PFSK-1 (cell line): ENCODE measurements at regions not wholly inside any gene's neighbourhood (a gene's known extent, or its start where the extent isn't known, plus 50 kb on each side); places are given as distances from the start of the nearest gene placed in this dataset.

Source experiments
- POLR2AphosphoS5 ChIP-seq: IDR thresholded peaks from 2 replicates; pipeline ENCODE4 v1.6.1; 2012; ENCODE audit warnings: low read depth, mild to moderate bottlenecking, control low read depth, low read length, moderate library complexity
- SIN3A ChIP-seq: IDR thresholded peaks from 2 replicates; pipeline ENCODE4 v1.6.1; 2012; ENCODE audit warnings: mild to moderate bottlenecking, low read length, moderate library complexity, borderline replicate concordance; ENCODE audit not compliant: insufficient read depth
- TAF1 ChIP-seq: IDR thresholded peaks from 2 replicates; pipeline ENCODE4 v1.6.1; 2012; ENCODE audit warnings: low read length, control low read depth, borderline replicate concordance; ENCODE audit not compliant: insufficient read depth

DNA sequence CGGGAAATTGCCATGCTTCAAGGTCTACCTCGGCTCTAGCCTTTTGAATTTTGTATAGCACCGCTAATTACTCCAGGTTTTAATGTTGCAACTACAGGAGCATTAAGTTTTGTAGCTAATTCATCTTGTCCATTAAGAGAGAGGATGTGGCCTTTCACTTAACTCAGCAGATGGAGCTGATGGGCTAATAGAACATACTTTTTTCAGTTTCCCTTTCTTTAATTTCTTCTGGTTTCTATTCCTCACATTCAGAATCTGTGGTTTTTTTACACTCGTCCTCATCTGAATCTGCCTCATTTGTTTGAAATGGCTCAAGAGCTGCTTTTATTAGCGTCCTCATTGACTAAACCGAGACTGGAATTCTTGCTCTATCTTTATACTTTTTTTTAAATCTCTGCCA is 2085.7 kb upstream of the C9orf72 start:
- no peak for TF ChIP-seq SIN3A
- no peak for TF ChIP-seq TAF1
- no peak for TF ChIP-seq POLR2AphosphoS5
